ENCODE measurements at regions not wholly inside any gene's neighbourhood (a gene's known extent, or its start where the extent isn't known, plus 50 kb on each side); places are given as distances from the start of the nearest gene placed in this dataset.
"Not testable (repeated sequence)": the region's sequence is repeated elsewhere in the genome, so short reads cannot be mapped to it uniquely, and the experiment has no call there.

DNA sequence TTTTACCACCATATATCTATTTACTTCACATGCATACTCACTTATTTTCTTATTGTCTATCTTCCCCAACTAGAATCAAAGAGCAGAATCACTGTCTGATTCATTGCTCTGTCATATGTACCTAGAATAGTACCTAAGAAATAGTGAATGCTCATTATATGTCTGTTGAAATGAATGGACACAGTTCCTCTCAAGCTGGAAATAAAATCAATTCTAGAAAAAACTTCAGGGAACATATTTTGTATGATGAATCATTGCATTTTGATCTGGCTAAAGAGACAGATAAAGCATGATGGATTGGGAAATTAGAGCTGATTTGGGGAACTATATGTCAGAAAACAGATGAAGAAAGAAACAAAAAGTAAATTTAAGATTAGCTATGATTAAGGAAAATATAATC is 623.3 kb downstream of the C12orf50 start:
- Histone ChIP-seq H4K20me1 (ENCODE audit: control insufficient read depth, insufficient read depth, low read depth, low read length) (no peaks in the 10 kb centered on the region), H3K4me2 (ENCODE audit: low read length) (no peak overlapping the region), H3K9me3 (ENCODE audit: control insufficient read depth, insufficient read depth, low read length) (no peaks in the 10 kb centered on the region), H3K4me1 (ENCODE audit: control insufficient read depth, low read length) (no peaks in the 10 kb centered on the region), H3K36me3 (ENCODE audit: control insufficient read depth, low read length) (no peaks in the 10 kb centered on the region), H3K27me3 (ENCODE audit: control insufficient read depth, low read length) (no peaks in the 10 kb centered on the region), H3F3A (ENCODE audit: control insufficient read depth, insufficient read depth) (no peaks in the 10 kb centered on the region), H3K79me2 (ENCODE audit: control insufficient read depth, low read length) (no peaks in the 10 kb centered on the region), H3K4me3 (ENCODE audit: low read length) (no peak overlapping the region), H3K9me2 (replicated peaks; ENCODE audit: control insufficient read depth, low read length) (no peaks in the 10 kb centered on the region), H3K27ac (ENCODE audit: low read depth, low read length) (no peak overlapping the region)
- TF ChIP-seq, protein P1, sequence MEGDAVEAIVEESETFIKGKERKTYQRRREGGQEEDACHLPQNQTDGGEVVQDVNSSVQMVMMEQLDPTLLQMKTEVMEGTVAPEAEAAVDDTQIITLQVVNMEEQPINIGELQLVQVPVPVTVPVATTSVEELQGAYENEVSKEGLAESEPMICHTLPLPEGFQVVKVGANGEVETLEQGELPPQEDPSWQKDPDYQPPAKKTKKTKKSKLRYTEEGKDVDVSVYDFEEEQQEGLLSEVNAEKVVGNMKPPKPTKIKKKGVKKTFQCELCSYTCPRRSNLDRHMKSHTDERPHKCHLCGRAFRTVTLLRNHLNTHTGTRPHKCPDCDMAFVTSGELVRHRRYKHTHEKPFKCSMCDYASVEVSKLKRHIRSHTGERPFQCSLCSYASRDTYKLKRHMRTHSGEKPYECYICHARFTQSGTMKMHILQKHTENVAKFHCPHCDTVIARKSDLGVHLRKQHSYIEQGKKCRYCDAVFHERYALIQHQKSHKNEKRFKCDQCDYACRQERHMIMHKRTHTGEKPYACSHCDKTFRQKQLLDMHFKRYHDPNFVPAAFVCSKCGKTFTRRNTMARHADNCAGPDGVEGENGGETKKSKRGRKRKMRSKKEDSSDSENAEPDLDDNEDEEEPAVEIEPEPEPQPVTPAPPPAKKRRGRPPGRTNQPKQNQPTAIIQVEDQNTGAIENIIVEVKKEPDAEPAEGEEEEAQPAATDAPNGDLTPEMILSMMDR (IDR thresholded peaks at IDR 0.05; ENCODE audit: low read depth, low read length, poor library complexity, severe bottlenecking): no peak
- no peak for TF ChIP-seq EZH2phosphoT487 (IDR thresholded peaks at IDR 0.05; ENCODE audit: borderline replicate concordance, low read length)

DNA sequence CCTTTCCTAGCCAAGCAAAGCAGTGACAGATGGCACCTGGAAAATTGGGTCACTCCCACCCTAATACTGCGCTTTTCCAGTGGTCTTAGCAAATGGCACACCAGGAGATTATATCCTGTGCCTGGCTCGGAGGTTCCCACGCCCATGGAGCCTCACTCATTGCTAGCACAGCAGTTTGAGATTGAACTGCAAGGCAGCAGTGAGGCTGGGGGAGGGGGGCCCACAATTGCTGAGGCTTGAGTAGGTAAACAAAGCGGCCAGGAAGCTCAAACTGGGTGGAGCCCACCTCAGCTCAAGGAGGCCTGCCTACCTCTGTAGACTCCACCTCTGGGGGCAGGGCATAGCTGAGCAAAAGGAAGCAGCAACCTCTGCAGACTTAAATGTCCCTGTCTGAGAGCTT is 635.0 kb downstream of the C12orf50 start:
- H3K27ac ChIP-seq (ENCODE audit: low read depth, low read length); H3K4me1 ChIP-seq (ENCODE audit: control insufficient read depth, low read length); H3K4me2 ChIP-seq (ENCODE audit: low read length); H3K9me2 ChIP-seq (replicated peaks; ENCODE audit: control insufficient read depth, low read length); H3K79me2 ChIP-seq (ENCODE audit: control insufficient read depth, low read length); H3K27me3 ChIP-seq (ENCODE audit: control insufficient read depth, low read length); H3K36me3 ChIP-seq (ENCODE audit: control insufficient read depth, low read length); H4K20me1 ChIP-seq (ENCODE audit: control insufficient read depth, insufficient read depth, low read depth, low read length); H3K9me3 ChIP-seq (ENCODE audit: control insufficient read depth, insufficient read depth, low read length); H3F3A ChIP-seq (ENCODE audit: control insufficient read depth, insufficient read depth); H3K4me3 ChIP-seq (ENCODE audit: low read length): not testable (repeated sequence)

DNA sequence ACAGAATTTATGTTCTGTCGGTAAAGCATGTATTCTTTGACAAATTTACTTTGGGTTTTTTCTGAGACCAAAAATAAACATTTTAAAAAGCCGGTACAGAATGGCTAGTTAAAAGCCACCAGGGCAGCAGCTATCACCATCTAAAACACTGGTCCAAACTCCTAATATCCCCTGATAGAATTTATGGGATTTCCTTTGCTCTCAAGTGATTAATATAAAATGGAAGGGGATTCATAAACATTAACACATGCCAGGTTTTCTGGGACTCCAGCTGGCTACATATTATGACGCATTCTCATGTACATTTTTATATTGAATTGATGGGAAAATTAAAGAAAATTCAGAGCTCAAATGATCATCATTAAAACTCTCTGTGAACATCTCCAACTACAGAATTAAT is 640.8 kb downstream of the C12orf50 start:
- TF ChIP-seq, protein P1 (IDR thresholded peaks at IDR 0.05; ENCODE audit: low read depth, low read length, poor library complexity, severe bottlenecking): no peak
- TF ChIP-seq EZH2phosphoT487 (IDR thresholded peaks at IDR 0.05; ENCODE audit: borderline replicate concordance, low read length): no peak
- H3K36me3 ChIP-seq (ENCODE audit: control insufficient read depth, low read length): no peaks in the 10 kb centered on the region
- H4K20me1 ChIP-seq (ENCODE audit: control insufficient read depth, insufficient read depth, low read depth, low read length): no peaks in the 10 kb centered on the region
- H3K9me2 ChIP-seq (replicated peaks; ENCODE audit: control insufficient read depth, low read length): no peaks in the 10 kb centered on the region
- H3K9me3 ChIP-seq (ENCODE audit: control insufficient read depth, insufficient read depth, low read length): no peaks in the 10 kb centered on the region
- H3K27me3 ChIP-seq (ENCODE audit: control insufficient read depth, low read length): no peaks in the 10 kb centered on the region
- H3K4me1 ChIP-seq (ENCODE audit: control insufficient read depth, low read length): no peaks in the 10 kb centered on the region
- no peaks in the 10 kb centered on the region for H3K79me2 ChIP-seq (ENCODE audit: control insufficient read depth, low read length)
- no peaks in the 10 kb centered on the region for H3F3A ChIP-seq (ENCODE audit: control insufficient read depth, insufficient read depth)
- no peak overlapping the region for H3K4me2 ChIP-seq (ENCODE audit: low read length)
- no peak overlapping the region for H3K4me3 ChIP-seq (ENCODE audit: low read length)
- no peak overlapping the region for H3K27ac ChIP-seq (ENCODE audit: low read depth, low read length)

DNA sequence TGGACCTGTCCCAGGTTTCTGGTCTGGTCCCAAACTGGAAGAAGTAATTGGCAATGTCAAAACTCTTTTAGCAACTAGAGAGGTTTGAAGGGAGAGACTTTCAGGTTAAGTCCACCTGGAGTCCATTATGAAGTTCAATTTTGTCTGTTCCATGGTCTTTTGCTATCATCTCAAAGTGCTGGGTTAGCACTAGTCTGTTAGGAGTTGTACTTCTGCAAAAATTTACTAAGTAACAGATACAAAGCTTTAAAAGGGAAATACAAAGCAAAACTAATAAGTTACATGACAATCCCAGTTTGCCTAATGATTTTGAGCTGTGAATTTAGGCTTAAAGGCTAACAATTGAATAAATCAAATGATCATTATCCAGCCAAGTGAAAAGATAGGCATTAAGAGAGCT is 643.9 kb downstream of the C12orf50 start:
- Histone ChIP-seq H3K36me3 (ENCODE audit: control insufficient read depth, low read length) (no peaks in the 10 kb centered on the region), H3K27me3 (ENCODE audit: control insufficient read depth, low read length) (no peaks in the 10 kb centered on the region), H3K4me1 (ENCODE audit: control insufficient read depth, low read length) (no peaks in the 10 kb centered on the region), H3K27ac (ENCODE audit: low read depth, low read length) (no peak overlapping the region), H4K20me1 (ENCODE audit: control insufficient read depth, insufficient read depth, low read depth, low read length) (no peaks in the 10 kb centered on the region), H3K4me3 (ENCODE audit: low read length) (no peak overlapping the region), H3K9me3 (ENCODE audit: control insufficient read depth, insufficient read depth, low read length) (no peaks in the 10 kb centered on the region), H3K9me2 (replicated peaks; ENCODE audit: control insufficient read depth, low read length) (no peaks in the 10 kb centered on the region), H3K4me2 (ENCODE audit: low read length) (no peak overlapping the region), H3F3A (ENCODE audit: control insufficient read depth, insufficient read depth) (no peaks in the 10 kb centered on the region), H3K79me2 (ENCODE audit: control insufficient read depth, low read length) (no peaks in the 10 kb centered on the region)
- TF ChIP-seq, protein P1 (IDR thresholded peaks at IDR 0.05; ENCODE audit: low read depth, low read length, poor library complexity, severe bottlenecking): no peak
- no peak for TF ChIP-seq EZH2phosphoT487 (IDR thresholded peaks at IDR 0.05; ENCODE audit: borderline replicate concordance, low read length)

Data from DOHH2 (cell line).